CD4-positive, alpha-beta T cell treated with Interleukin-21 for 1 hour (primary cell): ENCODE measurements at regions not wholly inside any gene's neighbourhood (a gene's known extent, or its start where the extent isn't known, plus 50 kb on each side); places are given as distances from the start of the nearest gene placed in this dataset.

Source experiments
- DNase-seq: peaks from one replicate; pipeline ENCODE4 v3.0.0-alpha.2; 2020

- DNase-seq: no peak
Measured at GRCh38 chr13:106987427-106987785, 419.5 kb upstream of the ARGLU1 start.

- no peak for DNase-seq
Measured at GRCh38 chr13:106986687-106987426, 418.9 kb upstream of the ARGLU1 start.

- DNase-seq: no peak
Measured at GRCh38 chr13:106986033-106986484, 418.1 kb upstream of the ARGLU1 start.

GRCh38 chr13:106985481-106985880 is 417.5 kb upstream of the ARGLU1 start:
- DNase-seq: no peak

DNA sequence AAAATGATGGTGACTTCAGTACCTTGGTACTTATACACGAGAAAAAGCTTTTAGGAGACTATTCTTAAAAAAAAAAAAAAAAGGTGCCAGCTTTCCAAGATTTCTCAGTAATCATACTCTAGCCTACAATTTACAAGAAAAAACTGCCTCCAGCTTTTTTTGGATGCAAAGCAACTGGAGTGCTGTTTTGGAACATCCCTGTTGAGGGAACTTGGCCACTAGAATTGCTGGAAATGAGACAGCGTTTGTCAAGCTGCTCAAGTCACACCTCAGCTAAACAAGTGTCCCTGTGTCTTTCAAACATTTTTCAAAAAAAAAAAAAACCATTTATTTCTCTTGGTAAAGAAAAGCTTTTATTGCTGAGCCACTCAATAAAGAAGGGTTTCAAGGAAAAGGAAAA is 413.1 kb upstream of the ARGLU1 start:
- DNase-seq: no peak

DNA sequence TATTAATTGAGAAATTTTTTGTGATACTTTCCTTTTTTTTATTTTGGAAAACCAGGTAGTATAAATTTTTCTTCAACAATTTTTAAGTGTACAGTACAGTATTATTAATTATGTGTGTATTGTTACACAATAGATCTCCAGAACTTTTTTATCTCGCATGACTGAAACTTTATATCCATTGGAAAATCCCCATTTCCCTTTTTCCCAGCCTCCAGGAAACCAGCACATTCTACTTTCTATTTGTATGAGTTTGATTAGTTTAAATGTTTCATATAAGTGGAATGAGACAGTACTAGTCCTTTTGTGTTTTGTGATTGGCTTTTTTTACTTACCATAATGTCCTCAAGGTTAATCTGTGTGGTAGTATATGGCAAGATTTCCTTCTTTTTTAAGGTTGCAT is 399.5 kb upstream of the ARGLU1 start:
- DNase-seq: no peak

DNA sequence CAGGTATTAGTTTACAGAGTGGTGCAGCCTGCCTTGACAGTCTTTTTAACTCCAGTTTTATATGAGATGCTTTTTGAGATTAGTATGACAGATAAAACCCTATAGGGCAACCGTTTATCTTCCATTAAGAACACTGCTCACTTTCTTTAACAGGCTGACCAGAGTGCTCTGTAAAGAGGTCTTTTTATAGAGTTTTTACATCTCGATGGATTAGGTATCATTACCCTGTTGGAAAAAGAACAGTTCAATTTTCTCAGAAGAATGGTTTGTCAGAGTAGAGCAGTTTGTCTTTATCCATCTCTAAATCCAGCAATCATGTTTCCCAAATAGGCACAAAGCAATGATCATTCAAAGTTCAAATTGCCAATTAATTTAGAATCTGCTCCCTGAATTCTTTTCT is 395.2 kb upstream of the ARGLU1 start:
- no peak for DNase-seq

GRCh38 chr13:106961651-106962050 is 393.7 kb upstream of the ARGLU1 start:
- DNase-seq: no peak

- no peak for DNase-seq
Measured at GRCh38 chr13:106961216-106961615, 393.3 kb upstream of the ARGLU1 start.

GRCh38 chr13:106958621-106959048 is 390.7 kb upstream of the ARGLU1 start:
- DNase-seq: no peak

- DNase-seq: no peak
Measured at GRCh38 chr13:106942563-106942962, 374.6 kb upstream of the ARGLU1 start.

GRCh38 chr13:106941779-106942178 is 373.8 kb upstream of the ARGLU1 start:
- DNase-seq: no peak

- no peak for DNase-seq
Measured at GRCh38 chr13:106927421-106927820, 359.5 kb upstream of the ARGLU1 start.

- no peak for DNase-seq
Measured at GRCh38 chr13:106922384-106922783, 354.4 kb upstream of the ARGLU1 start.

DNA sequence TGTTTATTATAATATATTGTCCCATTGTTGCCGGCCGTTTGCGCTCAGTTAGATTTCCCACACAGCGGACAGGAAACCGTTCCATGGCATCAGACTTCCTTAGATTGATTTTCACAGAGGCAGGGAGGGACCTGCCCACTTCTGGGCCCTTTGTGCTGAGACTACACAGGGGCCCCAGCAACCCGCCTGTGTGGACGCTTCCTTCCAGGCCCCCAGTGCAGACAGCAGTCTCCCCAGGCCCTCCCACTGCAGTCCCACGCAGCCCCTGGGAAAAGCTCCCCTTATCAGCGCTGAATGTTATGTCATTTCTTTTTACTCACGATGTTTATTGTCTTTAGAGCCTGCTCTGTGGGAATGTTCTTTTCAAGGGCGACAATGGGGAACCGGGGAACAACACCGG is 351.7 kb upstream of the ARGLU1 start:
- no peak for DNase-seq

GRCh38 chr13:106919133-106919532 is 351.2 kb upstream of the ARGLU1 start:
- DNase-seq: no peak

- DNase-seq: no peak
Measured at GRCh38 chr13:106918557-106918860, 350.6 kb upstream of the ARGLU1 start.

DNA sequence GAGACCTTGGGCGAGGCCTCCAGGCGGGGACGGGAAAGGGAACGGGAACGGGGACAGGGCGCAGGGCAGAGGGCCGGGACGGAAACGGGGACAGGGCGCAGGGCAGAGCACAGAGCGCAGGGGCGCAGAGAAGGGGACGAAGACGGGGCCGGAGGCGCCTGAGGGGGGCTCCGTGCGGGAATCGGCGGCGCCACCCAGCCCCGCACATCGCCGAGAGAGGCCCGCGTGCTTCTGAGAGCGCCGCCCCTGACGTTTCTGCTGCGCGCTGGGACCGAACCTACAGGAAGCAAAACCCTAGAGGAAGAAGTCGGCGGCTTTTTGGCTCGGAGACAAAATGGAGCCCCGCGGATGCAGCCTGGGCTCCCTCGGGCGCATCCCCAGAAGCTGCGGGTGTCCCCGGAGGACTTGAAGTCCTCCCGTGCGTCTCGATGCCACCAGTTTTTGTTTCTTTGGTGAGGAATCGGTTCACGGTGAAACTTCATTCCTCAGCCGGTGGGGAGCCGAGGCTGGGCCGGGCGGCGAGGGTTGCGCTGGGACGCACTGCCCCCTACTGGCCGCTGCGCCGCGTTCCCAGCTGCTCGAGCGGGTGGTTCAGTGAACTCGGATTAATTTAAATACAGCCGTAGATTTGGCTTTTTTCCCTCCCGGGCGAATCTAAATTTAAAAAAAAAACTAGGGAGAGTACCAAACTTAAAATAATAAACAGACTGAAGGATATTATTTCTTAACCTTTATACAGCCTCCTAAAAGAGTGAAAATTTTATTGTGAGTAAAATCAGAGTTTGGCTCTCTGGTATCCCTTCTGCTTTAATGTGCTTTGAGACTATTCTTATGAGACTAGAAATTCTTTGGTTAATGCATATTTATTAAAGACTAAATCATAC is 350.0 kb upstream of the ARGLU1 start:
- DNase-seq: peak; percentile 65

- DNase-seq: no peak
Measured at GRCh38 chr13:106917024-106917571, 349.2 kb upstream of the ARGLU1 start.

GRCh38 chr13:106916329-106916976 is 348.5 kb upstream of the ARGLU1 start:
- DNase-seq: no peak

GRCh38 chr13:106915146-106915545 is 347.2 kb upstream of the ARGLU1 start:
- DNase-seq: no peak

DNA sequence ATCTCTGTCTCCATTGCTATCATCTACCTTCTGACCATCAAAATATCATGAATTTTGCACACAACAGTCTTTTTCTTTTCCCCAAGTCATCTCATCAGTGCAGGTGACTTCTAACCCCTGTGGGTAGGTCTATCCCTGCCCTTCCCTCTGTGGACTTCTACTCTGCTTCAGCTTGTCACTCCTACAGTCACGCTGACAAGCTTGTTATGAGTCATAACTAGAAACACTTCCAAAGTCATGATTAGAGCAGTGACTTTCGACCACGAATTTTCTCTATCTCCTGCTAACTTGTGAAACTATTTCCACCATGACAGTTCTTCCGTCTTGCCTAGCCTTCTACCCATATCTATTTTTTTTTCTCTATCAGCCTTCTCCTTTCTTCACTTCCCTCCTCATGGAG is 343.7 kb upstream of the ARGLU1 start:
- DNase-seq: no peak

GRCh38 chr13:106911020-106911419 is 343.1 kb upstream of the ARGLU1 start:
- DNase-seq: no peak
